ENCODE measurements at regions not wholly inside any gene's neighbourhood (a gene's known extent, or its start where the extent isn't known, plus 50 kb on each side); places are given as distances from the start of the nearest gene placed in this dataset.

DNA sequence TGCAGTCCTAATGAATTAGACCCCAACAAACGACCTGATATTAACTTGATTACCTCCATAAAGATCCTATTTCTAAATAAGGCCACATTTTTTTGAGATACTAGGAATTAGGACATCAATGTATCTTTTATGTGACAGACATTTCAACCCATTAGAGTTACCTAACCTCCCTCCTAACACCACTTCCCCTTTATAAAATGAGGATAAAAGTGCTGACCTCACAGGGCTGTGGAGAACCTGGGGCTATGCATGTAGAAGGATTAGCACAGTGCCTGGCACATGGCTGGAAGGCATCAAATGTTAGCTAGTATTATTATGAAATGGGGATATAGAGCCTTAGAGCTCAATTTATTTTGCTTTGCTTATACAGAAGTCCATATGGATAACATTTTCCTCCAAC lies 53.5 kb upstream of the LRRN1 start:
- TF ChIP-seq GATA1 (IDR thresholded peaks at IDR 0.05; ENCODE audit: low read depth, low read length) (no peak), POLR2A (IDR thresholded peaks at IDR 0.05; ENCODE audit: low read length) (no peak)
- no peak for DNase-seq

- TF ChIP-seq POLR2A (IDR thresholded peaks at IDR 0.05; ENCODE audit: low read length) (no peak), GATA1 (IDR thresholded peaks at IDR 0.05; ENCODE audit: low read depth, low read length) (no peak)
- DNase-seq, result no peak
These were observed 54.4 kb upstream of the LRRN1 start for GRCh38 chr3:3744826-3745225.

GRCh38 chr3:3743754-3744153 lies 55.5 kb upstream of the LRRN1 start:
- no peak for TF ChIP-seq POLR2A (IDR thresholded peaks at IDR 0.05; ENCODE audit: low read length)
- no peak for TF ChIP-seq GATA1 (IDR thresholded peaks at IDR 0.05; ENCODE audit: low read depth, low read length)
- DNase-seq, result no peak

- DNase-seq, result no peak
- TF ChIP-seq GATA1 (IDR thresholded peaks at IDR 0.05; ENCODE audit: low read depth, low read length), result no peak
- TF ChIP-seq POLR2A (IDR thresholded peaks at IDR 0.05; ENCODE audit: low read length), result no peak
These were observed 59.2 kb upstream of the LRRN1 start for GRCh38 chr3:3740061-3740460.

DNA sequence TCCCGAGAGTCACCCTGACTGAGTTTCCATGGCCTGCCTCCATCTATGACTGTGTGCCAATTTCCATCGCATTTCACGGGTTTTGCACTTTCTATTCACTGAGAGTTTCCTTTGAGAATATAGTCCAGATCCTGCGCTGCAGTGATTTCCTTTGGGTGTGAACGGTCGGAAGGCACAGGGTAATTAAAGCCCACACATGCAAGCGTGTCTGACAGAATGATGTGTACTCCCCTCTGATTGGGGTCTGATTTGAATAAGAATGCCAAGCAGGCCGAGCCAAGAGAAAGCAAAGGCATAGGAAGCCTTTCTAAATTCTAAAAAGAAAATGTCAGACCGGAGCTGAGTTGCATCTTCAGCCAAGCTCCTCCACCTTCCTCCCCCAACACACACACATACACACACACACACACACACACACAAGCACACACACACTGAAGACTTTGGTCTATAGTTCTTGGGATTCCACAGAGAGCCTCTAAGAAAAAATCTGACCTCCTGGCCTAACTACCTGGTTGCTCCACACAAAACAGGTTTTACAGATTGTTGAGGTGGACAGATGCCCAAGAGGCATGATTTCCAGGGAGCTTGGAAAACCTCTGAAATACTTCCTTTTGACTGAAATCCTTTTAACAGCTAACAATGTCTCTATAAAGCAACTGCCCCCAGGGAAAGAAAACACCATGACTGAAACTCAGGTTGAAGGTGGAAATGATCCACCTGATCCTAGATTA lies 59.7 kb upstream of the LRRN1 start:
- no peak for TF ChIP-seq GATA1 (IDR thresholded peaks at IDR 0.05; ENCODE audit: low read depth, low read length)
- TF ChIP-seq POLR2A (IDR thresholded peaks at IDR 0.05; ENCODE audit: low read length), result no peak
- no peak for DNase-seq

GRCh38 chr3:3737531-3737930 lies 61.7 kb upstream of the LRRN1 start:
- no peak for DNase-seq
- TF ChIP-seq GATA1 (IDR thresholded peaks at IDR 0.05; ENCODE audit: low read depth, low read length) (no peak), POLR2A (IDR thresholded peaks at IDR 0.05; ENCODE audit: low read length) (no peak)

DNA sequence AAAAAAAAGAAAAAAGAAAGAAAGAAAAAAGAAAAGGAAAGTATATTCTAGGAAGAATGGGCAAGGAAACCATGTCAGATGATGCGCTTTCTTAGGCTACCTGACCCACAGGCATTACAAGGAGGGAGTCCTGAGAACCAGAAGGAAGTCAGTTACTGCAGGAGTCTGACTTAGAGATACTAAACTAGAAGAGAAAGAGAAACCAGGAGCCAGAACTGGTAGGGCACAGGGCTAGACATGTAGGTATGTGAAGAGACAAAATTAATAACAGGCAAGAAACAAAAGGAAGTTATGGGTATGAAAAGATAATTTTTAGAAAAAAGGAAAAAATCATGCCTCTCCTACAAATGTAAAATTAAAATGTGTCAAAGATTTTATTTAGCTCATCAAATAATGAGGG lies 63.3 kb upstream of the LRRN1 start:
- DNase-seq, result no peak
- TF ChIP-seq GATA1 (IDR thresholded peaks at IDR 0.05; ENCODE audit: low read depth, low read length), result no peak
- no peak for TF ChIP-seq POLR2A (IDR thresholded peaks at IDR 0.05; ENCODE audit: low read length)

DNA sequence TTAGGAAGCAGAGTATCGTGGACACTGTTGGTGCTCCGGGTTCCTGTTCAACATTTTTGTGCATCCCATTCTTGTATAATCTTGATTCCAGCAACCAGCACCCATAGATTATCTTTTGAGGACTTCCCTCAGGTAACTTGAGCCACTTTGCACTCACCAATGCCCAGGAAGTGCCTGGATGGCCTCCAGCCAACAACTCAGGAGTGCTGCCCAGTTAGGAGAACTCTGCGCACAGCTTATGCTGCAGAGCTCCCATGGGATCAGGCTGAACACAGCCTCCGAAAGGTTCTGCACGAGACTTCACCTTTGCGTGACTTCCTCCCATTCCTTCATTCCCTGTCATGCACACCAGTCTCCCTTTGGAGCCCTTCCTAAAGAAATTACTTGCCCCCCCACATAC lies 64.3 kb upstream of the LRRN1 start:
- DNase-seq, result no peak
- TF ChIP-seq POLR2A (IDR thresholded peaks at IDR 0.05; ENCODE audit: low read length) (no peak), GATA1 (IDR thresholded peaks at IDR 0.05; ENCODE audit: low read depth, low read length) (no peak)

DNA sequence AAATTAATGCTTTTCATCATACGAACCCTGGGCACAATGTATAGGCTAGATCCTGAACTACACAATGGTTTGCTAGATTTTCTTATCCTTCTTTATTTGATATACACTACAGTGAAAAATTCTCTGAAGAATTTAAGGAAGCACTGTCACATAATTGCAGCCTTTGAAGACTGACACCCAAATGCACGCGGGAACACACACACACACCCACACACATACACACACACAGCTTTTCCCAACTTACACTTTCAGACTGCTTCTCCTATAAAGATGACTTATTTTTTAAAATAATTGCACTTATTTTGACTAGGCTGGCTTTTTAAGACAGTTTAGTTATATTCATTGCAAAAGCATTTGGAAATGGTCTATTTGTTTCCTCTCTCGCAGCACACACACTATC lies 70.0 kb upstream of the LRRN1 start:
- DNase-seq, result no peak
- TF ChIP-seq GATA1 (IDR thresholded peaks at IDR 0.05; ENCODE audit: low read depth, low read length) (no peak), POLR2A (IDR thresholded peaks at IDR 0.05; ENCODE audit: low read length) (no peak)

DNA sequence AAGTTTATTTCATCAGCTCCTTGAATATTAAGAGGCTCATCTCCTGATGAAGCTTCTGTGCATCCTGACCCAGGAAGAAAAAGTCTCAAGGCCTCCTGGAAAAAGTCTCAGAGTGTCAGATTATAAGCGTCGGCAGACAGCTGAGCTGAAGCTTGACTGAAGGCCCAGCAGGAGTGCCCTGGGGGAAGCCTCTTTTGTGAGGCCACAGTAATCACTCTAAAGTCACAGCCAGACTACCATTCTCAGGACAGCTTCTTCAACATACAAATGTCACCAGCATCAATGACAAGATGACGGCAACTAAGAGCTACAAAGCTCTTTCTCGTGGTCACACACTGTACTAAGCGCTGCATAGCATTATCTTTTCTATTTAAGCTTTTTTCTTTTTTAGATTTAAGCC lies 72.7 kb upstream of the LRRN1 start:
- TF ChIP-seq POLR2A (IDR thresholded peaks at IDR 0.05; ENCODE audit: low read length) (no peak), GATA1 (IDR thresholded peaks at IDR 0.05; ENCODE audit: low read depth, low read length) (no peak)
- no peak for DNase-seq

- no peak for DNase-seq
- no peak for TF ChIP-seq GATA1 (IDR thresholded peaks at IDR 0.05; ENCODE audit: low read depth, low read length)
- no peak for TF ChIP-seq POLR2A (IDR thresholded peaks at IDR 0.05; ENCODE audit: low read length)
These were observed 84.7 kb upstream of the LRRN1 start for GRCh38 chr3:3714572-3714971.

- DNase-seq, result no peak
- no peak for TF ChIP-seq POLR2A (IDR thresholded peaks at IDR 0.05; ENCODE audit: low read length)
- no peak for TF ChIP-seq GATA1 (IDR thresholded peaks at IDR 0.05; ENCODE audit: low read depth, low read length)
These were observed 86.3 kb upstream of the LRRN1 start for GRCh38 chr3:3712971-3713370.

- no peak for DNase-seq
- TF ChIP-seq POLR2A (IDR thresholded peaks at IDR 0.05; ENCODE audit: low read length) (no peak), GATA1 (IDR thresholded peaks at IDR 0.05; ENCODE audit: low read depth, low read length) (no peak)
These were observed 90.5 kb upstream of the LRRN1 start for GRCh38 chr3:3708769-3709115.

DNA sequence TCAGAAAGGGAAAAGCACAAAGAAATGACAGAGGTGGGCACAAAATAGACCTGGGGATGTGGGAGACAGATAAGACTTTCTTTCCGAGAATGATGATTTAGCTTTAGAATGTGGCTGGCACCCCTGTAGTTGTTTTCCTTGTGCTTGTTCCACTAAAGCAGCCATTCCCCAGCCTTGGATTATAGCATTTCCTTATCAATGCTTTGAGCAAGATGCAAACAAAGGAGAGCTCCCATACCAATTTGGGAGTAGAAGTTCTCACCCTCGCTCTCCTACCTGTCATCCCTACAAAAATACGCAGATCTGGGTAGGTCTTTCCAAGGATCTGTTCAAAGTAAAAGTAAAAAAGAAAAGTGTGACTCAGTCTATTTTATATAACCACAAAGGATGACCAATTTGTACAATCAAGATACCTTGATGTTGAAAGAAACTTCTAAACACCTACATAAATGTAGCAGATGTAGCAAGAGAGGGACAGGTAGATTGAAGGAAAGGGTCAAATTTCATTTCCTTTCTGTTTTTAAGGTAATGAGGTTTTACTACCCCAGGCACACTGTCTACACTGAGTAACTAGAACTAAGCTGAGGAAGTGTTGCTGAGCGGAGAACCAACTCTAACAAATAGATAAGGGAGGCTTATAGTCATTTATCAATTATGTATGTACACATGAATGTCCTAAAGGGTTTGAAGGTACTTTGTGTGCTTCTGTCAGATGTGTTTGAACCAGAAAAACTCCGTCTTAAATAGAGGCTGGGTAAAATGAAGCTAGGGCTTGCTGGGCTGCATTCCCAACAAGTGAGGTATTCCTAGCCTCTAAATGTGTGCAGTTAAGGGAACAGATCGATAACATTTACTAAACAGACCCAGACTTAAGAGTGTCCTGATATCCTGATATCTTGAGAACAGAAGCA lies 91.1 kb upstream of the LRRN1 start:
- DNase-seq, result no peak
- TF ChIP-seq GATA1 (IDR thresholded peaks at IDR 0.05; ENCODE audit: low read depth, low read length), result no peak
- no peak for TF ChIP-seq POLR2A (IDR thresholded peaks at IDR 0.05; ENCODE audit: low read length)
